K562 (cell line): ENCODE measurements at regions not wholly inside any gene's neighbourhood (a gene's known extent, or its start where the extent isn't known, plus 50 kb on each side); places are given as distances from the start of the nearest gene placed in this dataset.

ENCODE experiments used
- ATAC-seq: fragments of 200-7000 bp; cut with Tn5 transposase; 3 replicates; pipeline ENCODE4 v1.9.1; 2020; ENCODE audit warnings: moderate library complexity
- BruUV-seq: library from RNA; stranded (reverse); fragments of 400-500 nt; replicated peaks from 2 replicates; lab custom pipeline; 2021; lab: Mats Ljungman, UMichigan
- CTCF ChIA-PET: fragments of 300-600 bp; formaldehyde crosslinking; extraction: SDS; loops from one replicate; lab custom pipeline; 2021; ENCODE audit warnings: low intra/inter-chr PET ratio; lab: Yijun Ruan, JAX
- POLR2A ChIA-PET: fragments of 300-600, 350-650 bp; sonication (Branson Sonifier 250); formaldehyde crosslinking; extraction: SDS; loops from one replicate; lab custom pipeline; 2021; ENCODE audit warnings: antibody characterized with exemption, inconsistent platforms; lab: Yijun Ruan, JAX
- DNase-seq, 4 experiments: peaks; one replicate each; pipeline versions ENCODE4 v3.0.0 to v3.0.0-alpha.2; 2011 to 2018; ENCODE audit warnings: low spot score in 3 of 4, mixed read lengths in 3 of 4; ENCODE audit errors: extremely low read depth in 1 of 4
- FAIRE-seq: peaks from 2 replicates; lab custom pipeline; 2011; peaks lifted over from hg19 to GRCh38; lab: Jason Lieb, UNC
- H2AFZ ChIP-seq: 2 replicates; pipeline ENCODE4 v1.6.0; 2011; ENCODE audit warnings: low read depth, low read length, control low read depth, inconsistent platforms
- H3K27ac ChIP-seq: fragments of 200-600 bp; 3 replicates; pipeline ENCODE4 v1.8.0; 2011; ENCODE audit warnings: low read depth, mild to moderate bottlenecking, control low read depth, inconsistent platforms, low read length, moderate library complexity, mixed read lengths; ENCODE audit errors: extremely low read depth
- H3K27me3 ChIP-seq, 2 experiments: fragments of 300-600 bp in 1 of 2; 2 replicates in 1 of 2; 3 replicates in 1 of 2; pipeline versions ENCODE4 v1.6.0 to v1.8.0; 2011; ENCODE audit warnings: inconsistent platforms in 2 of 2, low read length in 2 of 2, mild to moderate bottlenecking in 1 of 2, mixed read lengths in 1 of 2, moderate library complexity in 1 of 2; ENCODE audit not compliant: control insufficient read depth in 2 of 2, insufficient read depth in 2 of 2
- H3K36me3 ChIP-seq: fragments of 300-600 bp; 3 replicates; pipeline ENCODE4 v1.8.0; 2011; ENCODE audit warnings: mild to moderate bottlenecking, low read length, inconsistent platforms; ENCODE audit not compliant: control insufficient read depth, insufficient read depth
- H3K4me1 ChIP-seq, 2 experiments: fragments of 200-600 bp in 1 of 2; replicated peaks in 1 of 2; 2 replicates in 1 of 2; 3 replicates in 1 of 2; pipeline versions ENCODE4 v1.5.1 to v1.8.0; 2011; ENCODE audit warnings: inconsistent platforms in 2 of 2, low read length in 2 of 2, mild to moderate bottlenecking in 1 of 2, mixed read lengths in 1 of 2, moderate library complexity in 1 of 2; ENCODE audit not compliant: control insufficient read depth in 2 of 2, insufficient read depth in 2 of 2
- H3K4me2 ChIP-seq: 2 replicates; pipeline ENCODE4 v1.6.1; 2011; ENCODE audit warnings: low read length, control low read depth, inconsistent platforms, mixed read lengths; ENCODE audit not compliant: insufficient read depth
- H3K4me3 ChIP-seq: fragments of 200-600 bp; sonication (generic), shearing (Covaris generic); 2 replicates; pipeline ENCODE4 v1.5.1; 2016; ENCODE audit warnings: control low read depth, inconsistent platforms
- H3K79me2 ChIP-seq: fragments of 200-600 bp; 3 replicates; pipeline ENCODE4 v1.8.0; 2011; ENCODE audit warnings: low read length, inconsistent platforms; ENCODE audit not compliant: control insufficient read depth, insufficient read depth
- H3K9ac ChIP-seq, 2 experiments: 2 replicates each; pipeline versions ENCODE4 v1.6.0 to v1.6.1; 2011; ENCODE audit warnings: low read depth in 2 of 2, low read length in 2 of 2, control low read depth in 1 of 2, inconsistent platforms in 1 of 2, mild to moderate bottlenecking in 1 of 2, mixed read lengths in 1 of 2; ENCODE audit not compliant: insufficient read depth in 1 of 2
- H3K9me1 ChIP-seq: one replicate; pipeline ENCODE4 v1.6.0; 2011; ENCODE audit warnings: inconsistent platforms, mild to moderate bottlenecking, low read length, moderate library complexity; ENCODE audit not compliant: control insufficient read depth, insufficient read depth
- H3K9me3 ChIP-seq: replicated peaks from 2 replicates; pipeline ENCODE4 v1.5.1; 2011; ENCODE audit warnings: low read depth, low read length, inconsistent platforms; ENCODE audit not compliant: control insufficient read depth, insufficient read depth
- H4K20me1 ChIP-seq: replicated peaks from 2 replicates; pipeline ENCODE4 v1.6.1; 2011; ENCODE audit warnings: low read length, inconsistent platforms, mixed read lengths; ENCODE audit not compliant: control insufficient read depth, insufficient read depth
- HMBOX1 ChIP-seq: sonication (generic); IDR thresholded peaks from 2 replicates; pipeline ENCODE4 v1.6.1; 2016
- NELFE ChIP-seq: IDR thresholded peaks from 2 replicates; pipeline ENCODE4 v1.6.1; 2011; ENCODE audit warnings: mild to moderate bottlenecking; ENCODE audit not compliant: insufficient read depth, insufficient read length
- in situ Hi-C: fragments of 300-500 bp; cut with MboI; formaldehyde crosslinking; loops from 4 replicates; pipeline ENCODE4 v1.15.0; 2018; ENCODE audit warnings: inconsistent platforms, mixed read lengths
- intact Hi-C: fragments of 100-400 bp; cut with micrococcal nuclease; formaldehyde crosslinking; loops from 2 replicates; pipeline ENCODE4 v1.14.2; 2022
- TF ChIP-seq, protein P1 (sequence below), 3 experiments: IDR thresholded peaks in 2 of 3; conservative IDR thresholded peaks in 1 of 3; 2 replicates each; pipeline ENCODE4 v1.5.1; 2011 to 2012; ENCODE audit warnings: low read length in 3 of 3, mild to moderate bottlenecking in 3 of 3, control low read depth in 2 of 3, improper control_type of control experiment in 1 of 3, inconsistent platforms in 1 of 3, low read depth in 1 of 3, mixed read lengths in 1 of 3, moderate library complexity in 1 of 3; ENCODE audit not compliant: insufficient read depth in 2 of 3

GRCh38 chr5:91954136-91954535 lies 571.0 kb upstream of the ARRDC3 start:
- CTCF ChIA-PET: no interaction called here
- DNase-seq: no peak

More at GRCh38 chr5:91954136-91954535, 571.0 kb upstream of the ARRDC3 start:
- in situ Hi-C loops: no loop called here
- H4K20me1 ChIP-seq: no peaks in the 10 kb centered on the region
- H3K36me3 ChIP-seq: no peaks in the 10 kb centered on the region
- no TSS peak for BruUV-seq
- TF ChIP-seq, protein P1, sequence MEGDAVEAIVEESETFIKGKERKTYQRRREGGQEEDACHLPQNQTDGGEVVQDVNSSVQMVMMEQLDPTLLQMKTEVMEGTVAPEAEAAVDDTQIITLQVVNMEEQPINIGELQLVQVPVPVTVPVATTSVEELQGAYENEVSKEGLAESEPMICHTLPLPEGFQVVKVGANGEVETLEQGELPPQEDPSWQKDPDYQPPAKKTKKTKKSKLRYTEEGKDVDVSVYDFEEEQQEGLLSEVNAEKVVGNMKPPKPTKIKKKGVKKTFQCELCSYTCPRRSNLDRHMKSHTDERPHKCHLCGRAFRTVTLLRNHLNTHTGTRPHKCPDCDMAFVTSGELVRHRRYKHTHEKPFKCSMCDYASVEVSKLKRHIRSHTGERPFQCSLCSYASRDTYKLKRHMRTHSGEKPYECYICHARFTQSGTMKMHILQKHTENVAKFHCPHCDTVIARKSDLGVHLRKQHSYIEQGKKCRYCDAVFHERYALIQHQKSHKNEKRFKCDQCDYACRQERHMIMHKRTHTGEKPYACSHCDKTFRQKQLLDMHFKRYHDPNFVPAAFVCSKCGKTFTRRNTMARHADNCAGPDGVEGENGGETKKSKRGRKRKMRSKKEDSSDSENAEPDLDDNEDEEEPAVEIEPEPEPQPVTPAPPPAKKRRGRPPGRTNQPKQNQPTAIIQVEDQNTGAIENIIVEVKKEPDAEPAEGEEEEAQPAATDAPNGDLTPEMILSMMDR (IDR thresholded peaks at IDR 0.05 in 2 of 3, conservative IDR thresholded peaks at IDR 0.05 in 1 of 3; ENCODE audit: insufficient read depth in 2 of 3, low read depth in 1 of 3, low read length in 3 of 3): no peak
- TF ChIP-seq NELFE: no peak
- TF ChIP-seq HMBOX1: no peak
- H3K9me3 ChIP-seq: no peaks in the 10 kb centered on the region
- no peak overlapping the region for H3K4me2 ChIP-seq
- no peaks in the 10 kb centered on the region for H3K79me2 ChIP-seq
- H3K4me3 ChIP-seq: no peak overlapping the region
- intact Hi-C loops: no loop called here
- no peak overlapping the region for H3K9ac ChIP-seq
- no peak overlapping the region for H2AFZ ChIP-seq
- POLR2A ChIA-PET: no interaction called here
- no peaks in the 10 kb centered on the region for H3K27me3 ChIP-seq
- FAIRE-seq (no peak), ATAC-seq (no peak)
- no peak overlapping the region for H3K27ac ChIP-seq
- no peaks in the 10 kb centered on the region for H3K4me1 ChIP-seq
- H3K9me1 ChIP-seq: no peaks in the 10 kb centered on the region
